ENCODE measurements at regions not wholly inside any gene's neighbourhood (a gene's known extent, or its start where the extent isn't known, plus 50 kb on each side); places are given as distances from the start of the nearest gene placed in this dataset.
"Not testable (repeated sequence)": the region's sequence is repeated elsewhere in the genome, so short reads cannot be mapped to it uniquely, and the experiment has no call there.

- DNase-seq; H3K27ac ChIP-seq; H3K36me3 ChIP-seq (ENCODE audit: low read depth, missing control alignments); intact Hi-C loops (cut with DNase I; ENCODE audit: low total_unique reads); H3K27me3 ChIP-seq; H3K9me3 ChIP-seq; H3K4me3 ChIP-seq; H3K4me1 ChIP-seq: not testable (repeated sequence)
- 91 to 94% methylated on average over 2 of the region's 2 CpGs for WGBS, 2 donors
Observed at GRCh38 chr16:29297809-29298177, 108.7 kb downstream of the NPIPB11 start.

GRCh38 chr16:29297144-29297808, 109.2 kb downstream of the NPIPB11 start:
- not testable (repeated sequence) for DNase-seq, H3K4me1 ChIP-seq
- WGBS, 2 donors: 93% methylated on average over 15 to 16 of the region's 17 CpGs

GRCh38 chr16:29296176-29296575, 110.3 kb downstream of the NPIPB11 start:
- H3K36me3 ChIP-seq (ENCODE audit: low read depth, missing control alignments); intact Hi-C loops (cut with DNase I; ENCODE audit: low total_unique reads); H3K9me3 ChIP-seq; DNase-seq; H3K27ac ChIP-seq; H3K27me3 ChIP-seq; H3K4me3 ChIP-seq: not testable (repeated sequence)
- WGBS, 2 donors: 74 to 88% methylated on average over 9 to 11 of the region's 11 CpGs
- H3K4me1 ChIP-seq: peaks cover 13% of the 10 kb centered on the region

More at GRCh38 chr16:29297144-29297808, 109.2 kb downstream of the NPIPB11 start:
- H3K27me3 ChIP-seq; H3K9me3 ChIP-seq; H3K36me3 ChIP-seq (ENCODE audit: low read depth, missing control alignments); intact Hi-C loops (cut with DNase I; ENCODE audit: low total_unique reads); H3K4me3 ChIP-seq; H3K27ac ChIP-seq: not testable (repeated sequence)

DNA sequence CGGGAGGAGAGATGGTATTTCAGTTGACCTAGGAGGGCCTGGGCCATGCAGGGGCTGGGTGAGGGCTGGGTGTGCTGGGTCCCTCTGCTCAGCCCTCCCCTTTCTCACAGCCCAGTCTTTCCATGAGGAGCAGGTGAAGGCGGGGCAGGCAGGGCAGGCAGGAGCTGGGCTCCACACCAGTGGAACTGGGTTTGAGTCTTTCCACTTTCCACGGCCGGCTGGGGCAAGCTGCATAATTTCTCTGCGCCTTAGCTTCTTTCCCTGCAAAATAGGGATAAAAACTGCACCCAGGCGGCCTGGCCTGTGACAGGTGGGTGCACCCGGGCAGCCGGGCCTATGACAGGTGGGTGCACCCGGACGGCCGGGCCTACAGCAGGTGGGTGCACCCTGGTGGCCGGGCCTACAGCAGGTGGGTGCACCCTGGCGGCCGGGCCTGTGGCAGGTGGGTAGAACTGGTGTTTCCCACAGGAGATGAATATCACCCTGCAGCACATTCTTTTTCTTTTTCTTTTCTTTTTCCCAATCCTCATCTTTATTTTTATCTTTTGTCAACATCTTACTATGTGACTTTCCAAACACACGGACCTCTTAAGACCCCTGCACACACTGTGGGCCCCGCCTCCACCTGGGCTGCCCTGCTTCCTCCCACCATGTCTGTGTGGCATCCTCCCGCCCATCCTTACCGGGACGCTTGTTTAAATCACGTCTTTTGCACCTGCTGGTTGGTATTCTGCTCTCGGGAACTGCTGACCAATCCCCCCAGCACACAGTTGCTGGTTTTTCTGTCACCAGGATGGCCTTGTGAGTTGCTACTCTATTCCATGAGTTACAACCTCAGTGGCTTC, 111.3 kb downstream of the NPIPB11 start:
- intact Hi-C loops (cut with DNase I; ENCODE audit: low total_unique reads); H3K36me3 ChIP-seq (ENCODE audit: low read depth, missing control alignments); DNase-seq; H3K9me3 ChIP-seq; H3K4me3 ChIP-seq; H3K27ac ChIP-seq; H3K27me3 ChIP-seq: not testable (repeated sequence)
- WGBS, 2 donors: 91 to 94% methylated on average over 12 to 21 of the region's 21 CpGs
- peaks cover 14% of the 10 kb centered on the region for H3K4me1 ChIP-seq

DNA sequence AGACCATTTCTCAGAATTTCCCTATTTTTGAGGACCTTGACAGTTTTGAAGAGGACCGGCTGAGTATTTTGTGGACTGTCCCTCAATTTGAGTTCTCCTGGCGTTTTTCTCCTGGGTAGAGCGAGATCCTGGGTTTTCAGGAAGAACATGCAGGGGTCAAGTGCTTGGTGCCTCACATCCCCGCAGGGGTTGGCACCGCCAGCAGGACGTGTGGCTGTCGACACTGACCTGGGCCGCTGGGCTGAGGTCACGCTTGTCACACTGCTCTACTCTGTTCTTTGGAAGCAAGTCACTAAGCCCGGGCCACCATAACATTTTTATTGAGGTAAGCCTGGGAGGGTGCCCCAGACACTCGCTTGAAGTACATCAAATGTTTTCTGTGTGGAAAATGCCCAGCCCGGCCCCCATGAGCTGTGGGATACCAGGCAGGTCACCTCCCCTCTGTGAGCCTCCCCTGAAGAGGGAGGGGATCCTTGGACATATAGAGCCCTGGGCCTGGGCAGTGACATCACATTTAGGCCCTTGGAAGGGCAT, 112.0 kb downstream of the NPIPB11 start:
- H3K9me3 ChIP-seq; H3K4me3 ChIP-seq; H3K27me3 ChIP-seq; H3K36me3 ChIP-seq (ENCODE audit: low read depth, missing control alignments); intact Hi-C loops (cut with DNase I; ENCODE audit: low total_unique reads); DNase-seq; H3K27ac ChIP-seq: not testable (repeated sequence)
- H3K4me1 ChIP-seq: peaks cover 20% of the 10 kb centered on the region
- WGBS, 2 donors: 92 to 93% methylated on average over 12 of the region's 12 CpGs

GRCh38 chr16:29293545-29293944, 113.0 kb downstream of the NPIPB11 start:
- peaks cover 26% of the 10 kb centered on the region for H3K4me1 ChIP-seq
- H3K36me3 ChIP-seq (ENCODE audit: low read depth, missing control alignments); intact Hi-C loops (cut with DNase I; ENCODE audit: low total_unique reads); H3K9me3 ChIP-seq; DNase-seq; H3K27me3 ChIP-seq; H3K4me3 ChIP-seq; H3K27ac ChIP-seq: not testable (repeated sequence)
- 97 to 100% methylated on average over 6 of the region's 9 CpGs for WGBS, 2 donors

GRCh38 chr16:29292952-29293471, 113.5 kb downstream of the NPIPB11 start:
- H3K36me3 ChIP-seq (ENCODE audit: low read depth, missing control alignments); H3K27ac ChIP-seq; H3K27me3 ChIP-seq; H3K9me3 ChIP-seq; DNase-seq; H3K4me3 ChIP-seq; intact Hi-C loops (cut with DNase I; ENCODE audit: low total_unique reads): not testable (repeated sequence)
- H3K4me1 ChIP-seq: peaks cover 29% of the 10 kb centered on the region
- 76 to 87% methylated on average over 4 to 24 of the region's 24 CpGs for WGBS, 2 donors

DNA sequence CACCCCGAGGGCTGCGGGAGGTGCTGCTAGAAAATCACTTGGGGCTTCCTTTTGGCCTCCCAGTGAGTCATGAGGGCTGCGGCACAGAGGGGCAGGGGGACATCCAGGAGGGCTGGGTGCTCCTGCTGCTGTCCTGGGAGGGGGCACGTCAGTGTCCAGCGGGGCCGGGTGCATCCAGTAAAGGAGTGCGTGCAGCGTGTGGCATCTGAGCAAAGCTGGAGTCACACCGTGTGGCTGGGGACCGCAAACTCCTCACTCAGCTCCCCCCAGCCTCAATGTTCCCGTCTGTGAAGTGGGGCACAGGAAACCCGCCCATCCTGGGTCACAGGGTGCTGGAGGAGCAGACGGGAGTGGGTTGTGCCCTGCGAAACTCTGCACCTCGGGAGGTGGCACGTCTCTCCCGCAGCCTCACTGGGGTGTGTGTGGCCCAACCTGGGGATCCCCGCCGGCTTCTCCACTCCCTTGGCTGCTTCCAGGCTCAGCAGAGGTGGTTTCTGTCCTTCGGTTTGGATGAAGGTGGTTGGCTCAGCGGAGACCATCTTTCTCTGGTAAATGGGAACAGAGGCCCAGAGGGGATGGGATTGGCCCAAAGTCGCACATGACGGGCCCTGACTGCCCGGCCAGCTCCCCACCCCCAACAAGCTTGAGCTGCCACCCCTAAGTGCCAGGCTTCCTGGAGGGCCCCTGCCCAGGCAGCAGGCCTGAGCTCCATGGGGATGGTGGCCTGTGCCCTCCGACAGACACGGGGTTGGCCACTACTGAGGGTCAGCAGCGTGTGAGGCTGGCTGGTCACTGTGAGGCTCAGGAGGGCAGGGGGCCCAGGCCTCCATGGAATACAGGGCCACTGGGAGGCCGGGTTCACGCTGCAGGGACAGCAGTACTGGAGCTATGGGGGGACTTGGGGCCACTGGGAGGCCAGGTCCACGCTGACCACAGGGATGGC, 114.9 kb downstream of the NPIPB11 start:
- H3K27me3 ChIP-seq; H3K36me3 ChIP-seq (ENCODE audit: low read depth, missing control alignments); H3K9me3 ChIP-seq; DNase-seq; H3K27ac ChIP-seq; intact Hi-C loops (cut with DNase I; ENCODE audit: low total_unique reads); H3K4me3 ChIP-seq: not testable (repeated sequence)
- peaks cover 33% of the 10 kb centered on the region for H3K4me1 ChIP-seq
- WGBS, 2 donors: 82% methylated on average over 25 of the region's 30 CpGs; no CpG with 5 or more reads in 1 of the 2 donors

Measured in testis (tissue), 2 donors.